SU-DHL-6 (cell line): ENCODE measurements at regions not wholly inside any gene's neighbourhood (a gene's known extent, or its start where the extent isn't known, plus 50 kb on each side); places are given as distances from the start of the nearest gene placed in this dataset.

ENCODE experiments used
- H2AFZ ChIP-seq: fragments of 200-600 bp; sonication (generic); 2 replicates; pipeline ENCODE4 v1.6.1; 2014; ENCODE audit warnings: low read depth, mild to moderate bottlenecking, moderate library complexity, mixed read lengths, antibody characterized with exemption, low read length; ENCODE audit not compliant: severe bottlenecking
- H3F3A ChIP-seq: fragments of 200-600 bp; shearing (Covaris generic); 2 replicates; pipeline ENCODE4 v1.6.0; 2016; ENCODE audit warnings: antibody characterized with exemption, mild to moderate bottlenecking; ENCODE audit not compliant: insufficient read depth
- H3K27ac ChIP-seq: fragments of 200-600 bp; sonication (generic); 2 replicates; pipeline ENCODE4 v1.5.1; 2016; ENCODE audit warnings: low read depth, mild to moderate bottlenecking, low read length, moderate library complexity, mixed read lengths
- H3K27me3 ChIP-seq: fragments of 200-600 bp; sonication (generic), shearing (Covaris generic); 2 replicates; pipeline ENCODE4 v1.6.0; 2014; ENCODE audit warnings: mild to moderate bottlenecking, low read length
- H3K36me3 ChIP-seq: fragments of 200-600 bp; sonication (generic); 2 replicates; pipeline ENCODE4 v1.6.1; 2014; ENCODE audit warnings: mild to moderate bottlenecking, low read length, mixed read lengths
- H3K4me2 ChIP-seq: fragments of 300-600, 200-600 bp; shearing (Covaris generic), sonication (generic); 2 replicates; pipeline ENCODE4 v1.6.0; 2014; ENCODE audit warnings: low read length, low read depth, mild to moderate bottlenecking; ENCODE audit not compliant: poor library complexity, severe bottlenecking
- H3K4me3 ChIP-seq: fragments of 200-600 bp; sonication (generic); 2 replicates; pipeline ENCODE4 v1.5.1; 2014; ENCODE audit warnings: antibody characterized with exemption, low read length, mild to moderate bottlenecking, mixed read lengths; ENCODE audit not compliant: insufficient read depth, poor library complexity, severe bottlenecking
- H3K79me2 ChIP-seq: fragments of 200-600 bp; sonication (generic); 2 replicates; pipeline ENCODE4 v1.6.1; 2014; ENCODE audit warnings: mild to moderate bottlenecking, low read length, moderate library complexity; ENCODE audit not compliant: insufficient read depth
- H3K9ac ChIP-seq: fragments of 200-600 bp; sonication (generic); 2 replicates; pipeline ENCODE4 v1.7.0; 2014; ENCODE audit warnings: mild to moderate bottlenecking, low read length
- H3K9me2 ChIP-seq: fragments of 200-600 bp; sonication (generic); replicated peaks from 2 replicates; pipeline ENCODE4 v1.6.1; 2014; ENCODE audit warnings: low read length; ENCODE audit not compliant: insufficient read depth
- H3K9me3 ChIP-seq: fragments of 200-600 bp; sonication (generic); 2 replicates; pipeline ENCODE4 v1.6.1; 2014; ENCODE audit warnings: low read length, mixed read lengths; ENCODE audit not compliant: insufficient read depth
- H4K20me1 ChIP-seq: fragments of 200-600 bp; sonication (generic); 2 replicates; pipeline ENCODE4 v1.6.1; 2014; ENCODE audit warnings: low read depth, mild to moderate bottlenecking, antibody characterized with exemption, low read length, moderate library complexity, mixed read lengths
- EZH2phosphoT487 ChIP-seq: fragments of 200-600 bp; sonication (generic), shearing (Covaris generic); conservative IDR thresholded peaks from 2 replicates; pipeline ENCODE4 v1.6.1; 2018; ENCODE audit warnings: mild to moderate bottlenecking, antibody characterized with exemption, low read length, moderate library complexity, mixed read lengths
- TF ChIP-seq, protein P1 (sequence below): fragments of 200-600 bp; sonication (generic); IDR thresholded peaks from one replicate; pipeline ENCODE4 v1.5.1; 2017; ENCODE audit warnings: antibody characterized with exemption, mild to moderate bottlenecking, low read length, moderate library complexity; ENCODE audit not compliant: insufficient read depth, poor library complexity, severe bottlenecking

DNA sequence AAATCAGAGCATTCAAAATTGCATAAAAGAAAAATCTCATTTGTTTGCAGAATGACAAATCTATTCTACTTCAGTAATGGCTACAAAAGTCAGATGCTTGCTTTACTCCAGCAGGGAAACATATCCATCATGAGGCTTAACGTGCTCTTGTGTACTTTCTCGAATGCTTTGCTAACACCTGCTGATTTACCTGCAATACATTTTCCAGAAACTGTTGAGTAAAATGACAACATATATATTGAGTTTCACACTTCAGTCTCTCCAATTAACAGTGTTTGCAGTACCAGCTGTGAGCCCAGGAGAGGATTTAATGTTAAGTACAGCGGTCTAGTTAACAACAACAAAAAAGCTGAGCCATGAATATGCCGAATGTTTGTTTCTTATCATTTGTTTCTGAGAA lies 391.5 kb upstream of the SMC2 start:
- no peaks in the 10 kb centered on the region for H3K79me2 ChIP-seq
- H2AFZ ChIP-seq = no peak overlapping the region
- no peaks in the 10 kb centered on the region for H3K27me3 ChIP-seq
- no peak overlapping the region for H3K9ac ChIP-seq
- no peaks in the 10 kb centered on the region for H4K20me1 ChIP-seq
- H3F3A ChIP-seq = no peaks in the 10 kb centered on the region
- no peaks in the 10 kb centered on the region for H3K36me3 ChIP-seq
- H3K27ac ChIP-seq = no peak overlapping the region
- H3K4me3 ChIP-seq = no peak overlapping the region
- TF ChIP-seq, protein P1, sequence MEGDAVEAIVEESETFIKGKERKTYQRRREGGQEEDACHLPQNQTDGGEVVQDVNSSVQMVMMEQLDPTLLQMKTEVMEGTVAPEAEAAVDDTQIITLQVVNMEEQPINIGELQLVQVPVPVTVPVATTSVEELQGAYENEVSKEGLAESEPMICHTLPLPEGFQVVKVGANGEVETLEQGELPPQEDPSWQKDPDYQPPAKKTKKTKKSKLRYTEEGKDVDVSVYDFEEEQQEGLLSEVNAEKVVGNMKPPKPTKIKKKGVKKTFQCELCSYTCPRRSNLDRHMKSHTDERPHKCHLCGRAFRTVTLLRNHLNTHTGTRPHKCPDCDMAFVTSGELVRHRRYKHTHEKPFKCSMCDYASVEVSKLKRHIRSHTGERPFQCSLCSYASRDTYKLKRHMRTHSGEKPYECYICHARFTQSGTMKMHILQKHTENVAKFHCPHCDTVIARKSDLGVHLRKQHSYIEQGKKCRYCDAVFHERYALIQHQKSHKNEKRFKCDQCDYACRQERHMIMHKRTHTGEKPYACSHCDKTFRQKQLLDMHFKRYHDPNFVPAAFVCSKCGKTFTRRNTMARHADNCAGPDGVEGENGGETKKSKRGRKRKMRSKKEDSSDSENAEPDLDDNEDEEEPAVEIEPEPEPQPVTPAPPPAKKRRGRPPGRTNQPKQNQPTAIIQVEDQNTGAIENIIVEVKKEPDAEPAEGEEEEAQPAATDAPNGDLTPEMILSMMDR = no peak
- no peak for TF ChIP-seq EZH2phosphoT487
- no peaks in the 10 kb centered on the region for H3K9me3 ChIP-seq
- no peaks in the 10 kb centered on the region; the same call in 1 of the 2 replicates for H3K9me2 ChIP-seq
- no peak overlapping the region for H3K4me2 ChIP-seq

DNA sequence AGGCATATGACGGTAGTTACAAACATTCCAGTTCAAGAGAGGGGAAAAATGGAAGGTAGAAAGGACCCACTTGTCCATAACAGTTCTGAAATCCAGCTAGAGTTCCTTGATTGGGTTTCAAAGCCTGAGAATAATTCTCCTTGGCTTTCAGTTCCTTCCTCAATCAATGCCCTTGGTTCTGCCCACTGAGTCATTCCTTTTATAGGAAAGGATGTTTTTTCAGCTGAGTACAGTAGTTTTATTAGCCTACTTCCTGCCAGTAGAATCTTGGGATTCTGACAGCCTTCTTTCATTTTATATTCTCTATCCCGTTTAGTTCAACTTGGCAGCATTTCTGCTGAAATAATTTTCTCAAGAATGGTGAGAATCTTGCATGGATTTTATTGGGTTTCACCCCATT lies 386.9 kb upstream of the SMC2 start:
- Histone ChIP-seq H3K9me3 (peaks cover under 1% of the 10 kb centered on the region; the same call in 1 of the 2 replicates), H3K9me2 (no peaks in the 10 kb centered on the region; the same call in 1 of the 2 replicates), H3K4me3 (no peak overlapping the region), H3F3A (no peaks in the 10 kb centered on the region), H3K79me2 (no peaks in the 10 kb centered on the region), H3K9ac (no peak overlapping the region), H4K20me1 (no peaks in the 10 kb centered on the region), H3K36me3 (no peaks in the 10 kb centered on the region), H3K4me2 (no peak overlapping the region), H2AFZ (no peak overlapping the region), H3K27ac (no peak overlapping the region), H3K27me3 (no peaks in the 10 kb centered on the region)
- TF ChIP-seq, protein P1 = no peak
- TF ChIP-seq EZH2phosphoT487 = no peak

DNA sequence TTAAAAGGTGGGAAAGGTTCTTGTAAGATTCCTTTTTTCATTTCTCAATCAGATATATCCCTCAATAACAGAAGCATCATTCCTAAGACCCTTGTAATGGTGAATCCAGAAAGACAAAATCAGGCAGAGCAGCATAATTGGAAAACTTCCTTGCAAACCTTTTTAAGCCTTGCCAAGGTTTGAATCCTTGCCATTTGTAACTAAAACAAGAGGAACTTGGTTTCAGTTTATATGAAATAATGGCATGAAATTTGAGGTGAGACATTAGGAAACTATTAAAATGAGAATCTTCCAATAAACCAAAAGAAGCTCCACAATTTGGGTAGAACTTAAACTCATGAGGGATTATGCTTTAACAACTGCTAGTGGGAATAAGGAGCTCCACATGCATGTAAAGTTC lies 384.7 kb upstream of the SMC2 start:
- H3K27ac ChIP-seq = no peak overlapping the region
- H3K4me2 ChIP-seq = no peak overlapping the region
- no peaks in the 10 kb centered on the region for H3F3A ChIP-seq
- no peaks in the 10 kb centered on the region for H3K36me3 ChIP-seq
- H4K20me1 ChIP-seq = no peaks in the 10 kb centered on the region
- H3K9me2 ChIP-seq = no peaks in the 10 kb centered on the region; the same call in 1 of the 2 replicates
- H2AFZ ChIP-seq = no peak overlapping the region
- peaks cover 3% of the 10 kb centered on the region; the same call in 1 of the 2 replicates for H3K9me3 ChIP-seq
- no peaks in the 10 kb centered on the region for H3K27me3 ChIP-seq
- TF ChIP-seq EZH2phosphoT487 = no peak
- TF ChIP-seq, protein P1 = no peak
- H3K4me3 ChIP-seq = no peak overlapping the region
- H3K9ac ChIP-seq = no peak overlapping the region
- no peaks in the 10 kb centered on the region for H3K79me2 ChIP-seq
